Pancreas (tissue), 10 donors: ENCODE measurements at regions not wholly inside any gene's neighbourhood (a gene's known extent, or its start where the extent isn't known, plus 50 kb on each side); places are given as distances from the start of the nearest gene placed in this dataset.

Source experiments
- ATAC-seq, 4 donors: fragments of 200-7000 bp; cut with Tn5 transposase; one replicate each; pipeline versions ENCODE4 v1.8.0 to v1.9.1; 2020; ENCODE audit warnings: mild to moderate bottlenecking in 4 of 4, moderate library complexity in 4 of 4
- DNase-seq, 6 donors: peaks; one replicate each; pipeline ENCODE4 v3.0.0-alpha.2; 2020
- FAIRE-seq: peaks from 2 replicates; lab custom pipeline; 2012; peaks lifted over from hg19 to GRCh38; lab: Jason Lieb, UNC
- H3K27ac ChIP-seq, 4 donors: fragments of 200-600 bp; sonication (generic); 1 replicate in 3 of 4; 2 replicates in 1 of 4; pipeline versions ENCODE4 v1.5.0 to v1.8.0; 2020
- H3K27me3 ChIP-seq, 4 donors: fragments of 200-600 bp; one replicate each; pipeline ENCODE4 v1.8.0; 2021
- H3K36me3 ChIP-seq, 3 donors: fragments of 200-600 bp; sonication (generic) in 1 of 3; one replicate each; pipeline versions ENCODE4 v1.5.0 to v1.8.0; 2020 to 2021
- H3K4me1 ChIP-seq, 3 donors: fragments of 200-600 bp; one replicate each; pipeline ENCODE4 v1.8.0; 2021
- H3K4me3 ChIP-seq, 4 donors: fragments of 200-600 bp; sonication (generic) in 2 of 4; one replicate each; pipeline versions ENCODE4 v1.5.0 to v1.8.0; 2020 to 2021
- H3K9me3 ChIP-seq, 4 donors: fragments of 200-600 bp; one replicate each; pipeline ENCODE4 v1.8.0; 2021
- WGBS, 2 donors: extraction: QIAGEN DNeasy Blood & Tissue Kit; methylation state at CpG; one replicate each; pipeline ENCODE4 v1.1.7; 2013; 5-methylcytosine and 5-hydroxymethylcytosine counted together
- intact Hi-C, 3 donors: fragments of 100-400 bp; cut with DNase I; formaldehyde crosslinking; loops; one replicate each; pipeline versions ENCODE4 v1.11.1 to v1.14.2; 2022
- TF ChIP-seq, protein P1 (sequence below), 4 donors: fragments of 200-600 bp; sonication (generic) in 3 of 4; IDR thresholded peaks; one replicate each; pipeline versions ENCODE4 v1.5.0 to v1.8.0; 2021; ENCODE audit warnings: antibody characterized with exemption in 4 of 4
- donor health status: healthy with polysubstance abuse.
- donor health status: DM: no; HTN: no; CAD: no; lungs with moderate emphysema.
- donor health status: DM: no; HTN: no; CAD: no.
- donor health status: control.
- donor health status: control.
- donor health status: Bipolar disorder and iron deficiency.
- donor health status: DM: yes; HTN: yes; CAD: no.
- donor health status: DM: no; HTN: no; CAD: no.
- donor health status: DM: no; HTN: no; CAD: no.
- donor health status: DM: yes; HTN: yes; CAD: no.

DNA sequence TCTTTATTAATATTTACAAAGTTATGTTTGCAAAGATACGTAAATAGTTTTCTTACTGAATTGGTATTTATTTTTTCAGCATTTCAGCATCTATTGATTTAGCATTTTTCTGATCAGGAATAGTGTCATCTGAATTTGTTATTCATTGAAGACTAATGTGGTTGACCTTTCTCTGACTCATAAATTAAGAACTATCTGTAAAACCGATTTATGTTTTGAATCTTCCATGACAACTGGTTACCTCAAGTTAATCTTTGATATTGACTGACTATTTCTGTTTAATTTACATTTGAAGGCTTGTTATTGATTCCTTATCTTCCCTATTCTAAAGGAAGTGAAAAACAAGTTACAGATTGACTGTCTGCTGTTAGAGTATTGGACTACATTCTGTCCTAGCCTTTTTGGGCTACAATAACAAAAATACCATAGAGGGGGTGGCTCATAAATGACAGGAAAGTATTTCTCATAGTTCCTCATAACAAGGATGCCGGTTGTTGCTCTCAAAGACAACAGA lies 1131.4 kb downstream of the PLA2G4A start:
- WGBS, 2 donors: 44 to 50% methylated on average over 3 of the region's 3 CpGs
- intact Hi-C loops: no loop called here
- H3K4me3 ChIP-seq: no peak overlapping the region
- no peak for FAIRE-seq
- no peaks in the 10 kb centered on the region for H3K9me3 ChIP-seq
- no peaks in the 10 kb centered on the region for H3K4me1 ChIP-seq
- no peaks in the 10 kb centered on the region for H3K36me3 ChIP-seq
- no peak for ATAC-seq
- no peaks in the 10 kb centered on the region for H3K27me3 ChIP-seq
- no peak for DNase-seq
- H3K27ac ChIP-seq: no peak overlapping the region
- TF ChIP-seq, protein P1, sequence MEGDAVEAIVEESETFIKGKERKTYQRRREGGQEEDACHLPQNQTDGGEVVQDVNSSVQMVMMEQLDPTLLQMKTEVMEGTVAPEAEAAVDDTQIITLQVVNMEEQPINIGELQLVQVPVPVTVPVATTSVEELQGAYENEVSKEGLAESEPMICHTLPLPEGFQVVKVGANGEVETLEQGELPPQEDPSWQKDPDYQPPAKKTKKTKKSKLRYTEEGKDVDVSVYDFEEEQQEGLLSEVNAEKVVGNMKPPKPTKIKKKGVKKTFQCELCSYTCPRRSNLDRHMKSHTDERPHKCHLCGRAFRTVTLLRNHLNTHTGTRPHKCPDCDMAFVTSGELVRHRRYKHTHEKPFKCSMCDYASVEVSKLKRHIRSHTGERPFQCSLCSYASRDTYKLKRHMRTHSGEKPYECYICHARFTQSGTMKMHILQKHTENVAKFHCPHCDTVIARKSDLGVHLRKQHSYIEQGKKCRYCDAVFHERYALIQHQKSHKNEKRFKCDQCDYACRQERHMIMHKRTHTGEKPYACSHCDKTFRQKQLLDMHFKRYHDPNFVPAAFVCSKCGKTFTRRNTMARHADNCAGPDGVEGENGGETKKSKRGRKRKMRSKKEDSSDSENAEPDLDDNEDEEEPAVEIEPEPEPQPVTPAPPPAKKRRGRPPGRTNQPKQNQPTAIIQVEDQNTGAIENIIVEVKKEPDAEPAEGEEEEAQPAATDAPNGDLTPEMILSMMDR (IDR thresholded peaks at IDR 0.05): no peak

DNA sequence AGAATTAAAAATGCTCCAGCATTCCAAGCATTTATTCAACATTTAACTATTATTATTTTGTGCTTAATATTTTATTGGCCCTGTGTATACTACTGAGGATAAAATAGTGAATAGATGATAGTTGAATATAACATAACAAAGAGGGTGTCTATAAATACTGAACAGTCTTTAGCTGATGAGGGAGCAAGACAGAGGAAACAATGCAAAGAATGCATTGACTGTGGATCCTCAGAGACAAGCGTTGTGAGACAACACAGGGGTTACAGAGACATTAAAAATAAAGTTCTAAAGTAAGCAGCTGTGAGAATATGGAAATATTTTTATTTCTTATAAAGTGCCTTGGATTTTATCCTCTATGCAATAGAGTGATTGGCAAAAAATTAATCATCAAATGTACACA lies 1133.1 kb downstream of the PLA2G4A start:
- FAIRE-seq (no peak), DNase-seq (no peak), ATAC-seq (no peak)
- Histone ChIP-seq H3K27me3 (no peaks in the 10 kb centered on the region), H3K9me3 (no peaks in the 10 kb centered on the region), H3K36me3 (no peaks in the 10 kb centered on the region), H3K4me3 (no peak overlapping the region), H3K4me1 (no peaks in the 10 kb centered on the region), H3K27ac (no peak overlapping the region)
- intact Hi-C loops: no loop called here
- TF ChIP-seq, protein P1 (IDR thresholded peaks at IDR 0.05): no peak
- 58 to 71% methylated on average over 1 of the region's 1 CpG for WGBS, 2 donors

DNA sequence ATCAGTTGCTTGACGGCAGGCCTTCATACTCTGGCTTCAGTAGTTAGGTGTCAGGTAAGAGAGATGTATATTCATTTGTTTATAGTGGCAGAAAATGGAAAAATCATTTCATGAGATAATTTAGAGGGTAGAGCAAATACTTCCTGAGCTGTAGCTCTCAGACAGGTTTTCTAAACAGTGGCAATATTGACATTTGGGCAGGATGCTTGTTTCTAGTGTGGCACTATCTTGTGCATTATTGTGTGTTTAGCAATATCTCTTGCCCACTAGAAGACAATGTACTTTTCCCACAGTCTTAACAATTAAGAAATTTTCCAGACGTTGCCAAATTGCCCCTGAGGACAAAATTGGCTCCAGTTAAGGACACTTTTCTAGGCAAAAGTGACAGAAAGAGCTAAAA lies 1143.1 kb downstream of the PLA2G4A start:
- FAIRE-seq: no peak
- no peak for DNase-seq
- no peak overlapping the region for H3K27ac ChIP-seq
- intact Hi-C loops: no loop called here
- no peak overlapping the region for H3K4me3 ChIP-seq
- no peaks in the 10 kb centered on the region for H3K9me3 ChIP-seq
- WGBS, 2 donors: 34% methylated on average over 2 of the region's 2 CpGs
- no peaks in the 10 kb centered on the region for H3K36me3 ChIP-seq
- no peak for ATAC-seq
- no peaks in the 10 kb centered on the region for H3K27me3 ChIP-seq
- no peaks in the 10 kb centered on the region for H3K4me1 ChIP-seq
- TF ChIP-seq, protein P1 (IDR thresholded peaks at IDR 0.05): no peak

DNA sequence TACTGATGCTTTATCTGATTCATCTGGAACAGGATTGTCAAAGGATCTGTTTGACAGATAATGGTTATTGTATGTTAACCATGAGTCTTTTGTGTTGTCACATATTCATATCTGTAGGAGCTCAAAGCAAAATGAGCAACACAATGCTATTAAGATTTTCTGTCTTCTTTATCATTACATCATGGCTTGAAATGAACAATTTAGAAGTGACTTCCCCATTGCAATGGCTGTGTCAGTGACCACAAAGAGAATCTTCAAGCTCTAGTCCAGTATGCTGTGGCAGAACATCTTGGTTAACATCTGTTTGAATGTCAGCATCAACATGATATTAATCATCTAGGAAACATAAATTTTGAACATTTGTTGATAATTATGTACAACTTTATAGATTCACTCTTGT lies 1148.5 kb downstream of the PLA2G4A start:
- ATAC-seq (no peak), FAIRE-seq (no peak), DNase-seq (no peak)
- Histone ChIP-seq H3K36me3 (no peaks in the 10 kb centered on the region), H3K4me1 (no peaks in the 10 kb centered on the region), H3K9me3 (no peaks in the 10 kb centered on the region), H3K27ac (no peak overlapping the region), H3K27me3 (no peaks in the 10 kb centered on the region), H3K4me3 (no peak overlapping the region)
- TF ChIP-seq, protein P1 (IDR thresholded peaks at IDR 0.05): no peak
- intact Hi-C loops: no loop called here

DNA sequence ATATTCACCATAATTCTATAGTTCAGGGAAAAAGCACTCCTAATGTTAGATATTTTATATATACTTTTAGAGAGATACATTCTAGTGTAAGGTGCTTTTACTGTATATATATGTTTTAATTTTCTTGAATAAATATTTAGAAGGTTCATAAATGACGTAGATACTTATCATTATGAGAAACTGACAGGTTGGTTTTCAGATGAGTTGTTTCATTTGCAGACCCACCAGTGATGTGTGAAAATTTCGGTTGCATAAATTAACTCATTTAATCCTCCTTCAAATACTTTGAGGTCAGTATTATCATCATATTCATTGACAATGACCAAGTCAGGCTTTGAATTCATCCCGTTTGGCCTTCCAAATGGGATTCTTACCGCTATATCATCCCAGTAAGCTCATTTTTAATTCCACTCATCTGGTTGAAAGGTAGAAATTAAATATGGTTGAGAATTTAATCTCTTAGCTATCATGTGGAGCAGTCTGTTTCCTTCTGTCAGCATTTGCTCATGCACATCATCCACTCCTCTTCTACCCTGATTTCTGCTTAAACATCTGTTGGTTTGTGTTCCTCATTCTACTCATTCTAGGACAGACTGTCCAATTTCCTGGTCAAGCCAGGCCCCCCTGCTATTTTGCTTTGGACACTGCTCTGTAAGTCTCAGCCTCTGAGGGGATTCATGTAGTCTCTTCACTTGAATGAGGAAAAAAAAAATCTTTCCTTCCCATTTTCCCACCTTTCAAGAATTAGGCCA lies 1156.6 kb downstream of the PLA2G4A start:
- no peak for FAIRE-seq
- no peak overlapping the region for H3K4me3 ChIP-seq
- H3K27ac ChIP-seq: no peak overlapping the region
- no peak for DNase-seq
- WGBS, 2 donors: 65 to 82% methylated on average over 4 of the region's 4 CpGs
- intact Hi-C loops: no loop called here
- no peak for ATAC-seq
- H3K27me3 ChIP-seq: no peaks in the 10 kb centered on the region
- no peaks in the 10 kb centered on the region for H3K4me1 ChIP-seq
- no peaks in the 10 kb centered on the region for H3K36me3 ChIP-seq
- no peaks in the 10 kb centered on the region for H3K9me3 ChIP-seq
- TF ChIP-seq, protein P1 (IDR thresholded peaks at IDR 0.05): no peak
